Panc1 (cell line): ENCODE measurements at regions not wholly inside any gene's neighbourhood (a gene's known extent, or its start where the extent isn't known, plus 50 kb on each side); places are given as distances from the start of the nearest gene placed in this dataset.

Experiments
- ATAC-seq: fragments of 200-7000 bp; cut with Tn5 transposase; 2 replicates; pipeline ENCODE4 v1.9.1; 2020; ENCODE audit warnings: mild to moderate bottlenecking, moderate library complexity
- BruUV-seq: library from RNA; stranded (reverse); fragments of 400-500 nt; replicated peaks from 2 replicates; lab custom pipeline; 2021; lab: Mats Ljungman, UMichigan
- CTCF ChIA-PET: fragments of 300-600 bp; sonication (Branson Sonifier 250); formaldehyde crosslinking; loops from one replicate; lab custom pipeline; 2022; ENCODE audit warnings: antibody characterized with exemption; lab: Charles Lee
- POLR2A ChIA-PET: fragments of 300-600 bp; sonication (Branson Sonifier 250); formaldehyde crosslinking; loops from one replicate; lab custom pipeline; 2022; ENCODE audit warnings: antibody characterized with exemption; lab: Charles Lee
- DNase-seq: peaks from one replicate; pipeline ENCODE4 v3.0.0-alpha.2; 2010; ENCODE audit warnings: low read depth, low spot score
- H3K27ac ChIP-seq: 2 replicates; pipeline ENCODE4 v1.5.1; 2011; ENCODE audit warnings: mild to moderate bottlenecking, low read length, inconsistent platforms
- H3K27me3 ChIP-seq: fragments of 200-500 bp; sonication (Bioruptor generic); 2 replicates; pipeline ENCODE4 v1.6.0; 2014; ENCODE audit warnings: low read length, inconsistent platforms; ENCODE audit not compliant: control insufficient read depth, insufficient read depth
- H3K36me3 ChIP-seq: fragments of 200-500 bp; sonication (Bioruptor generic); 2 replicates; pipeline ENCODE4 v1.5.1; 2014; ENCODE audit warnings: inconsistent platforms, mild to moderate bottlenecking, low read length, moderate library complexity; ENCODE audit not compliant: control insufficient read depth, insufficient read depth
- H3K4me1 ChIP-seq: 2 replicates; pipeline ENCODE4 v1.5.1; 2011; ENCODE audit warnings: inconsistent platforms, mild to moderate bottlenecking, low read length, moderate library complexity; ENCODE audit not compliant: control insufficient read depth, insufficient read depth
- H3K4me3 ChIP-seq, 2 experiments: 2 replicates each; pipeline ENCODE4 v1.5.1; 2011 to 2012; ENCODE audit warnings: low read depth in 2 of 2, low read length in 2 of 2, mild to moderate bottlenecking in 2 of 2, inconsistent platforms in 1 of 2, moderate library complexity in 1 of 2
- H3K9me3 ChIP-seq: fragments of 200-500 bp; sonication (Bioruptor generic); 2 replicates; pipeline ENCODE4 v1.5.1; 2014; ENCODE audit warnings: low read depth, mild to moderate bottlenecking, inconsistent platforms, low read length, moderate library complexity; ENCODE audit not compliant: control insufficient read depth, insufficient read depth
- CTCF ChIP-seq: fragments of 450-650 bp; IDR thresholded peaks from 2 replicates; pipeline ENCODE4 v1.5.1; 2017; ENCODE audit warnings: mild to moderate bottlenecking
- POLR2AphosphoS5 ChIP-seq: IDR thresholded peaks from 2 replicates; pipeline ENCODE4 v1.6.1; 2012; ENCODE audit warnings: mild to moderate bottlenecking, low read depth, low read length, moderate library complexity
- REST ChIP-seq, 2 experiments: IDR thresholded peaks; 2 replicates each; pipeline ENCODE4 v1.6.1; 2011 to 2012; ENCODE audit warnings: low read depth in 2 of 2, control low read depth in 1 of 2, low read length in 1 of 2, mild to moderate bottlenecking in 1 of 2, moderate library complexity in 1 of 2; ENCODE audit not compliant: insufficient read depth in 1 of 2
- SIN3A ChIP-seq: IDR thresholded peaks from 2 replicates; pipeline ENCODE4 v1.6.1; 2012; ENCODE audit warnings: low read depth, mild to moderate bottlenecking, low read length, moderate library complexity, borderline replicate concordance; ENCODE audit not compliant: insufficient read depth
- TCF7L2 ChIP-seq: IDR thresholded peaks from 2 replicates; pipeline ENCODE4 v1.6.1; 2011; ENCODE audit warnings: mild to moderate bottlenecking, low read depth, low read length, inconsistent platforms
- in situ Hi-C: cut with HindIII; loops from 2 replicates; pipeline ENCODE4 v1.10.0; 2016; ENCODE audit warnings: low sequenced_read_pairs, low pct_unique_long_range_greater_than_20kb
- intact Hi-C: fragments of 100-400 bp; cut with micrococcal nuclease; formaldehyde crosslinking; loops from one replicate; pipeline ENCODE4 v1.10.0; 2022; ENCODE audit not compliant: unreplicated experiment

DNA sequence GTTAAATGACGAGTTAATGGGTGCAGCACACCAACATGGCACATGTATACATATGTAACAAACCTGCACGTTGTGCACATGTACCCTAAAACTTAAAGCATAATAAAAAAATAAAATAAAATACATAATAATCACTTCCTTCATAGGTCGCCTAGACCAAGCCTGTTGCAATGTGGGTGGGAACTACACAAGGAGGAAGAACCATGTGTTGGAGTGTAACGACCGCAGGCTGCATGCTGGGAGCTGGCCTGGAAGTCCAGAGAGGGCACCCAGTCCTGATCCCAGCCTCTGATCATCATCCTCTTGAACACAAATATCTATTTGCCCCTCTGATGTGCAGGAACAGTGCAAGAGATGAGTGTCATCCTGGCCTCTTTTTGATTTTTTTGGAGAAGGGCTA, 224.7 kb upstream of the ASIC2 start:
- Histone ChIP-seq H3K9me3 (no peaks in the 10 kb centered on the region), H3K4me1 (no peaks in the 10 kb centered on the region), H3K27me3 (no peaks in the 10 kb centered on the region), H3K4me3 (no peak overlapping the region), H3K27ac (no peak overlapping the region), H3K36me3 (no peaks in the 10 kb centered on the region)
- no peak for ATAC-seq
- TF ChIP-seq REST (IDR thresholded peaks at IDR 0.05; ENCODE audit: insufficient read depth in 1 of 2, low read depth in 2 of 2, low read length in 1 of 2) (no peak), POLR2AphosphoS5 (no peak), SIN3A (no peak), CTCF (no peak), TCF7L2 (no peak)
- DNase-seq: no peak
- no TSS peak for BruUV-seq
- ChIA-PET POLR2A (no interaction called here), CTCF (no interaction called here)
- in situ Hi-C loops (no loop called here), intact Hi-C loops (no loop called here)

- in situ Hi-C loops (no loop called here), intact Hi-C loops (loop anchor here (5.0 to 10.0 kb wide), 4 partner anchors 153 to 495 kb away; partner anchors contain the start of gene ASIC2)
- Histone ChIP-seq H3K9me3 (no peaks in the 10 kb centered on the region), H3K27ac (no peak overlapping the region), H3K4me3 (no peak overlapping the region), H3K27me3 (no peaks in the 10 kb centered on the region), H3K36me3 (no peaks in the 10 kb centered on the region), H3K4me1 (no peaks in the 10 kb centered on the region)
- no peak for ATAC-seq
- no TSS peak for BruUV-seq
- TF ChIP-seq TCF7L2: no peak
- no peak for DNase-seq
- ChIA-PET POLR2A (no interaction called here), CTCF (interaction anchor here (0.6 kb wide), 1 partner anchor 155 kb away, joined by 4 read pairs; no protein-coding TSS in a partner anchor)
Observed at GRCh38 chr17:33519692-33520091, 226.6 kb upstream of the ASIC2 start.

- in situ Hi-C loops: no loop called here
- CTCF ChIA-PET: interaction anchor here (0.6 to 0.8 kb wide), 2 partner anchors 9 to 154 kb away, joined by 4 read pairs; no protein-coding TSS in a partner anchor
Observed at GRCh38 chr17:33520426-33521330, 227.6 kb upstream of the ASIC2 start.

More at GRCh38 chr17:33520426-33521330, 227.6 kb upstream of the ASIC2 start:
- BruUV-seq: no TSS peak
- DNase-seq (peak; percentile 10), ATAC-seq (peak; percentile 82)
- no peaks in the 10 kb centered on the region for H3K27me3 ChIP-seq
- TF ChIP-seq TCF7L2 (no peak), CTCF (peak; percentile 91), POLR2AphosphoS5 (no peak)
- POLR2A ChIA-PET: no interaction called here
- no peak overlapping the region for H3K27ac ChIP-seq
- H3K4me1 ChIP-seq: no peaks in the 10 kb centered on the region
- intact Hi-C loops: loop anchor here (5.0 to 10.0 kb wide), 4 partner anchors 152 to 496 kb away; partner anchors contain the start of gene ASIC2
- H3K36me3 ChIP-seq: no peaks in the 10 kb centered on the region
- no peak overlapping the region for H3K4me3 ChIP-seq
- H3K9me3 ChIP-seq: no peaks in the 10 kb centered on the region
